ENCODE measurements at regions not wholly inside any gene's neighbourhood (a gene's known extent, or its start where the extent isn't known, plus 50 kb on each side); places are given as distances from the start of the nearest gene placed in this dataset.

- Histone ChIP-seq H3K27ac (ENCODE audit: low read length) (no peak overlapping the region), H3K9me3 (ENCODE audit: control insufficient read depth, low read depth, low read length) (peaks cover 3% of the 10 kb centered on the region), H3K4me3 (ENCODE audit: low read length) (no peak overlapping the region), H3K27me3 (ENCODE audit: control insufficient read depth, insufficient read depth, low read length) (no peaks in the 10 kb centered on the region), H3K36me3 (ENCODE audit: control insufficient read depth, insufficient read depth, low read length) (no peaks in the 10 kb centered on the region), H3K4me1 (ENCODE audit: control insufficient read depth, insufficient read depth, low read length) (no peaks in the 10 kb centered on the region)
- 100% methylated on average over 2 of the region's 4 CpGs for WGBS (ENCODE audit: insufficient coverage, low lambda C conversion rate)
- DNase-seq, result no peak
Measured at GRCh38 chr5:165527577-165527976, 2022.2 kb downstream of the MAT2B start.

DNA sequence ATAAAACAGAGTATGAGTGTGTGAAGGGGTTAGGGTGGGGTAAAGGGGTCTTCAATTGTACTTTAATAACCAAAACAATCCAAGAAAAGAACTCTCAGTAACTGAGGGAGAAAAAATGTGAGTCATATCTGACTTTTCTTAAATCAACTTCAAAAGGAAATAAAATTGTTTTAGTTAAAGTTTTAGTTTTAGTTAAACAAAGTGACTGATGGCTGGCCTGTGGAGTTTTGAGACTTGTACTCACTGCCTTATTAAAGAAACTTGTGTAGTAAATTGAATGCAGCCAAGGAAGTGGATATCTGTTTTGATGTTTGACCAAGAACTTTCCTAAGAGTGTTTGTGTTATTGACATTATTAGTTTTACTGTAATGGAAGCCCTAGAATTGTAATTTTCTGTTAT, 2032.6 kb downstream of the MAT2B start:
- no peak for DNase-seq
- no peaks in the 10 kb centered on the region for H3K27me3 ChIP-seq (ENCODE audit: control insufficient read depth, insufficient read depth, low read length)
- H3K9me3 ChIP-seq (ENCODE audit: control insufficient read depth, low read depth, low read length), result no peaks in the 10 kb centered on the region
- no peak overlapping the region for H3K4me3 ChIP-seq (ENCODE audit: low read length)
- H3K4me1 ChIP-seq (ENCODE audit: control insufficient read depth, insufficient read depth, low read length), result no peaks in the 10 kb centered on the region
- no peak overlapping the region for H3K27ac ChIP-seq (ENCODE audit: low read length)
- no peaks in the 10 kb centered on the region for H3K36me3 ChIP-seq (ENCODE audit: control insufficient read depth, insufficient read depth, low read length)

GRCh38 chr5:165559645-165560044, 2054.2 kb downstream of the MAT2B start:
- no peak for DNase-seq
- H3K4me3 ChIP-seq (ENCODE audit: low read length), result no peak overlapping the region
- WGBS (ENCODE audit: insufficient coverage, low lambda C conversion rate), result no CpG with 5 or more reads among the region's 3 CpGs
- no peaks in the 10 kb centered on the region for H3K27me3 ChIP-seq (ENCODE audit: control insufficient read depth, insufficient read depth, low read length)
- no peaks in the 10 kb centered on the region for H3K36me3 ChIP-seq (ENCODE audit: control insufficient read depth, insufficient read depth, low read length)
- no peak overlapping the region for H3K27ac ChIP-seq (ENCODE audit: low read length)
- H3K4me1 ChIP-seq (ENCODE audit: control insufficient read depth, insufficient read depth, low read length), result no peaks in the 10 kb centered on the region
- no peaks in the 10 kb centered on the region for H3K9me3 ChIP-seq (ENCODE audit: control insufficient read depth, low read depth, low read length)

DNA sequence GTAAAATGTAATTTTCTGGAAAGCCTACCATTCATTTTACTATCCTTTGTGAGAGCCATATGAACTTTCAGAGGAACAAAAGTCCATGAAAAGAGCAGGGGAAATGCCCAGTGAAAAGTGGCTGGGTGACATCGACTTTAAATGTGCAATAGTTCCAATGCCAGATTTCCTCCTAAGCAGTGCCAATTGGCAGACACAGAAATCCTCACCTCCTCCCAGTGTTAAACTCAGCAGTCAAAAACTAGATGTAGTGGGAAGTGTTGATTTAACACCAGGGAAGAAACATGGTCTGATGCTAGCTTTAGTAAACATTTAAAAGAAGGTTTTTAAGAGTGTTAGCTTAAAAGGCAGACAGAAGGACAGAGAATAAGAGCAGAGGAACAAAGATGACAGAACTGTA, 2055.2 kb downstream of the MAT2B start:
- H3K4me3 ChIP-seq (ENCODE audit: low read length), result no peak overlapping the region
- no CpG with 5 or more reads among the region's 1 CpG for WGBS (ENCODE audit: insufficient coverage, low lambda C conversion rate)
- H3K27ac ChIP-seq (ENCODE audit: low read length), result no peak overlapping the region
- no peaks in the 10 kb centered on the region for H3K4me1 ChIP-seq (ENCODE audit: control insufficient read depth, insufficient read depth, low read length)
- H3K9me3 ChIP-seq (ENCODE audit: control insufficient read depth, low read depth, low read length), result no peaks in the 10 kb centered on the region
- H3K27me3 ChIP-seq (ENCODE audit: control insufficient read depth, insufficient read depth, low read length), result no peaks in the 10 kb centered on the region
- DNase-seq, result no peak
- H3K36me3 ChIP-seq (ENCODE audit: control insufficient read depth, insufficient read depth, low read length), result no peaks in the 10 kb centered on the region

- H3K27ac ChIP-seq (ENCODE audit: low read length), result no peak overlapping the region
- 40% methylated on average over 1 of the region's 4 CpGs for WGBS (ENCODE audit: insufficient coverage, low lambda C conversion rate)
- no peaks in the 10 kb centered on the region for H3K9me3 ChIP-seq (ENCODE audit: control insufficient read depth, low read depth, low read length)
- no peaks in the 10 kb centered on the region for H3K36me3 ChIP-seq (ENCODE audit: control insufficient read depth, insufficient read depth, low read length)
- H3K4me3 ChIP-seq (ENCODE audit: low read length), result no peak overlapping the region
- DNase-seq, result no peak
- no peaks in the 10 kb centered on the region for H3K27me3 ChIP-seq (ENCODE audit: control insufficient read depth, insufficient read depth, low read length)
- no peaks in the 10 kb centered on the region for H3K4me1 ChIP-seq (ENCODE audit: control insufficient read depth, insufficient read depth, low read length)
Measured at GRCh38 chr5:165565911-165566310, 2060.5 kb downstream of the MAT2B start.

DNA sequence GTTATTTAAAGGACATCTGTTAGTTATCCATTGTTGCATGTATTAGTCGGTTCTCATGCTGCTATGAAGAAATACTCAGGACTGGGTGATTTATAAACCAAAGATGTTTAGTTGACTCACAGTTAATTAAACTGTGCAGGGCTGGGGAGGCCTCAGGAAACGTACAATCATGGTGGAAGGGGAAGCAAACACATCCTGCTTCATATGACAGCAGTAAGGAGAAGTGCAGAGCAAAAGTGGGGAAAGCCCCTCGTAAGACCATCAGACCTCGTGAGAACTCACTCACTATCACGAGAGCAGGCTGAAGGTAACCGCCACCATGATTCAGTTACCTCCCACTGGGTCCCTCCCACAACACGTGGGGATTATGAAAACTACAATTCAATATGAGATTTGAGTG, 2064.1 kb downstream of the MAT2B start:
- Histone ChIP-seq H3K27ac (ENCODE audit: low read length) (no peak overlapping the region), H3K36me3 (ENCODE audit: control insufficient read depth, insufficient read depth, low read length) (no peaks in the 10 kb centered on the region), H3K9me3 (ENCODE audit: control insufficient read depth, low read depth, low read length) (no peaks in the 10 kb centered on the region), H3K27me3 (ENCODE audit: control insufficient read depth, insufficient read depth, low read length) (no peaks in the 10 kb centered on the region), H3K4me1 (ENCODE audit: control insufficient read depth, insufficient read depth, low read length) (no peaks in the 10 kb centered on the region), H3K4me3 (ENCODE audit: low read length) (no peak overlapping the region)
- no CpG with 5 or more reads among the region's 7 CpGs for WGBS (ENCODE audit: insufficient coverage, low lambda C conversion rate)
- DNase-seq, result no peak

- 87% methylated on average over 3 of the region's 4 CpGs for WGBS (ENCODE audit: insufficient coverage, low lambda C conversion rate)
- H3K36me3 ChIP-seq (ENCODE audit: control insufficient read depth, insufficient read depth, low read length), result no peaks in the 10 kb centered on the region
- no peak overlapping the region for H3K4me3 ChIP-seq (ENCODE audit: low read length)
- H3K4me1 ChIP-seq (ENCODE audit: control insufficient read depth, insufficient read depth, low read length), result no peaks in the 10 kb centered on the region
- no peaks in the 10 kb centered on the region for H3K27me3 ChIP-seq (ENCODE audit: control insufficient read depth, insufficient read depth, low read length)
- no peak overlapping the region for H3K27ac ChIP-seq (ENCODE audit: low read length)
- H3K9me3 ChIP-seq (ENCODE audit: control insufficient read depth, low read depth, low read length), result no peaks in the 10 kb centered on the region
- DNase-seq, result no peak
Measured at GRCh38 chr5:165573445-165573844, 2068.0 kb downstream of the MAT2B start.

- Histone ChIP-seq H3K4me3 (ENCODE audit: low read length) (no peak overlapping the region), H3K36me3 (ENCODE audit: control insufficient read depth, insufficient read depth, low read length) (no peaks in the 10 kb centered on the region), H3K9me3 (ENCODE audit: control insufficient read depth, low read depth, low read length) (no peaks in the 10 kb centered on the region), H3K4me1 (ENCODE audit: control insufficient read depth, insufficient read depth, low read length) (no peaks in the 10 kb centered on the region), H3K27ac (ENCODE audit: low read length) (no peak overlapping the region), H3K27me3 (ENCODE audit: control insufficient read depth, insufficient read depth, low read length) (no peaks in the 10 kb centered on the region)
- DNase-seq, result no peak
- 67% methylated on average over 1 of the region's 2 CpGs for WGBS (ENCODE audit: insufficient coverage, low lambda C conversion rate)
Measured at GRCh38 chr5:165574100-165574499, 2068.7 kb downstream of the MAT2B start.

GRCh38 chr5:165576678-165577275, 2071.4 kb downstream of the MAT2B start:
- no peak for DNase-seq
- WGBS (ENCODE audit: insufficient coverage, low lambda C conversion rate), result no CpG with 5 or more reads among the region's 3 CpGs
- Histone ChIP-seq H3K9me3 (ENCODE audit: control insufficient read depth, low read depth, low read length) (no peaks in the 10 kb centered on the region), H3K27ac (ENCODE audit: low read length) (no peak overlapping the region), H3K27me3 (ENCODE audit: control insufficient read depth, insufficient read depth, low read length) (no peaks in the 10 kb centered on the region), H3K36me3 (ENCODE audit: control insufficient read depth, insufficient read depth, low read length) (no peaks in the 10 kb centered on the region), H3K4me3 (ENCODE audit: low read length) (no peak overlapping the region), H3K4me1 (ENCODE audit: control insufficient read depth, insufficient read depth, low read length) (no peaks in the 10 kb centered on the region)

- H3K9me3 ChIP-seq (ENCODE audit: control insufficient read depth, low read depth, low read length), result no peaks in the 10 kb centered on the region
- H3K27ac ChIP-seq (ENCODE audit: low read length), result no peak overlapping the region
- no peaks in the 10 kb centered on the region for H3K27me3 ChIP-seq (ENCODE audit: control insufficient read depth, insufficient read depth, low read length)
- H3K36me3 ChIP-seq (ENCODE audit: control insufficient read depth, insufficient read depth, low read length), result no peaks in the 10 kb centered on the region
- no peaks in the 10 kb centered on the region for H3K4me1 ChIP-seq (ENCODE audit: control insufficient read depth, insufficient read depth, low read length)
- no peak overlapping the region for H3K4me3 ChIP-seq (ENCODE audit: low read length)
- DNase-seq, result no peak
Measured at GRCh38 chr5:165579911-165580310, 2074.5 kb downstream of the MAT2B start.

- no peak overlapping the region for H3K4me3 ChIP-seq (ENCODE audit: low read length)
- H3K9me3 ChIP-seq (ENCODE audit: control insufficient read depth, low read depth, low read length), result no peaks in the 10 kb centered on the region
- H3K36me3 ChIP-seq (ENCODE audit: control insufficient read depth, insufficient read depth, low read length), result no peaks in the 10 kb centered on the region
- no peaks in the 10 kb centered on the region for H3K4me1 ChIP-seq (ENCODE audit: control insufficient read depth, insufficient read depth, low read length)
- no peaks in the 10 kb centered on the region for H3K27me3 ChIP-seq (ENCODE audit: control insufficient read depth, insufficient read depth, low read length)
- no peak overlapping the region for H3K27ac ChIP-seq (ENCODE audit: low read length)
- DNase-seq, result no peak
- WGBS (ENCODE audit: insufficient coverage, low lambda C conversion rate), result 55% methylated on average over 1 of the region's 1 CpG
Measured at GRCh38 chr5:165594693-165595092, 2089.3 kb downstream of the MAT2B start.
